Endodermal cell (in vitro differentiated cells): ENCODE measurements at regions not wholly inside any gene's neighbourhood (a gene's known extent, or its start where the extent isn't known, plus 50 kb on each side); places are given as distances from the start of the nearest gene placed in this dataset.

ENCODE experiments used
- DNase-seq: peaks from one replicate; pipeline ENCODE4 v3.0.0-alpha.2; 2017
- H3K27ac ChIP-seq: 2 replicates; pipeline ENCODE4 v1.5.1; 2013; ENCODE audit warnings: mild to moderate bottlenecking, low read depth, low read length, moderate library complexity
- H3K27me3 ChIP-seq: 2 replicates; pipeline ENCODE4 v1.6.1; 2013; ENCODE audit warnings: mild to moderate bottlenecking, low read length, moderate library complexity; ENCODE audit not compliant: insufficient read depth, control insufficient read depth, poor library complexity, severe bottlenecking
- H3K36me3 ChIP-seq: 2 replicates; pipeline ENCODE4 v1.7.0; 2013; ENCODE audit warnings: mild to moderate bottlenecking, low read length, moderate library complexity; ENCODE audit not compliant: control insufficient read depth, insufficient read depth
- H3K4me1 ChIP-seq: one replicate; pipeline ENCODE4 v1.7.0; 2013; ENCODE audit warnings: low read length; ENCODE audit not compliant: control insufficient read depth, insufficient read depth
- H3K4me3 ChIP-seq: 2 replicates; pipeline ENCODE4 v1.5.1; 2013; ENCODE audit warnings: mild to moderate bottlenecking, low read length, moderate library complexity
- H3K9ac ChIP-seq: 2 replicates; pipeline ENCODE4 v1.6.1; 2013; ENCODE audit warnings: mild to moderate bottlenecking, low read length, moderate library complexity; ENCODE audit not compliant: poor library complexity, severe bottlenecking; ENCODE audit errors: extremely low read depth
- H3K9me3 ChIP-seq: 2 replicates; pipeline ENCODE4 v1.6.1; 2013; ENCODE audit warnings: mild to moderate bottlenecking, low read length, moderate library complexity; ENCODE audit not compliant: control insufficient read depth
- H3K27ac Mint-ChIP-seq: 2 replicates; pipeline ENCODE4 v1.8.0; 2020; ENCODE audit warnings: mixed read lengths
- H3K27me3 Mint-ChIP-seq: 2 replicates; pipeline ENCODE4 v1.8.0; 2021; ENCODE audit warnings: mild to moderate bottlenecking, mixed read lengths; ENCODE audit not compliant: insufficient read depth
- H3K36me3 Mint-ChIP-seq: 2 replicates; pipeline ENCODE4 v1.8.0; 2020; ENCODE audit warnings: low read depth, mixed read lengths
- H3K4me1 Mint-ChIP-seq: 2 replicates; pipeline ENCODE4 v1.8.0; 2020; ENCODE audit warnings: mixed read lengths
- H3K4me3 Mint-ChIP-seq: 2 replicates; pipeline ENCODE4 v1.8.0; 2020; ENCODE audit warnings: mild to moderate bottlenecking, moderate library complexity, mixed read lengths
- H3K9me3 Mint-ChIP-seq: 2 replicates; pipeline ENCODE4 v1.8.0; 2020; ENCODE audit warnings: mild to moderate bottlenecking, mixed read lengths
- CTCF ChIP-seq: fragments of 200-600 bp; sonication (generic); conservative IDR thresholded peaks from 2 replicates; pipeline ENCODE4 v1.5.0; 2021; ENCODE audit warnings: antibody characterized with exemption, mild to moderate bottlenecking
- WGBS, 2 experiments: methylation state at CpG; one replicate each; pipeline versions ENCODE4 v1.1.5 to v1.1.7; 2013; ENCODE audit warnings: missing lambda C conversion rate in 2 of 2, mixed read lengths in 1 of 2; ENCODE audit not compliant: insufficient coverage in 1 of 2, insufficient read length in 1 of 2; 5-methylcytosine and 5-hydroxymethylcytosine counted together

- Histone ChIP-seq H3K4me3 (no peak overlapping the region), H3K9ac (no peak overlapping the region), H3K9me3 (peaks cover 62% of the 10 kb centered on the region), H3K36me3 (no peaks in the 10 kb centered on the region), H3K27ac (no peak overlapping the region), H3K27me3 (no peaks in the 10 kb centered on the region), H3K4me1 (no peaks in the 10 kb centered on the region)
- no peak for TF ChIP-seq CTCF
- Mint-ChIP-seq H3K36me3 (no peaks in the 10 kb centered on the region), H3K4me3 (no peak overlapping the region), H3K27me3 (no peaks in the 10 kb centered on the region), H3K27ac (no peak overlapping the region), H3K4me1 (no peaks in the 10 kb centered on the region), H3K9me3 (no peaks in the 10 kb centered on the region)
- WGBS, 2 experiments = 52 to 71% methylated on average over 1 of the region's 1 CpG
- peak; percentile 74 for DNase-seq
These were observed 953.3 kb downstream of the XPNPEP1 start for GRCh38 chr10:108970016-108970415.

- H3K4me3 Mint-ChIP-seq = no peak overlapping the region
- no peak overlapping the region for H3K27ac Mint-ChIP-seq
- H3K27ac ChIP-seq = no peak overlapping the region
- no peaks in the 10 kb centered on the region for H3K27me3 ChIP-seq
- no peak overlapping the region for H3K4me3 ChIP-seq
- peaks cover 53% of the 10 kb centered on the region for H3K9me3 ChIP-seq
- no peaks in the 10 kb centered on the region for H3K4me1 Mint-ChIP-seq
- TF ChIP-seq CTCF = no peak
- no peaks in the 10 kb centered on the region for H3K36me3 Mint-ChIP-seq
- no peaks in the 10 kb centered on the region for H3K27me3 Mint-ChIP-seq
- no peaks in the 10 kb centered on the region for H3K9me3 Mint-ChIP-seq
- H3K4me1 ChIP-seq = no peaks in the 10 kb centered on the region
- no peak overlapping the region for H3K9ac ChIP-seq
- H3K36me3 ChIP-seq = no peaks in the 10 kb centered on the region
- 91 to 94% methylated on average over 1 of the region's 1 CpG for WGBS, 2 experiments
- DNase-seq = no peak
These were observed 956.9 kb downstream of the XPNPEP1 start for GRCh38 chr10:108966411-108966810.

- no peak for TF ChIP-seq CTCF
- H3K27me3 ChIP-seq = no peaks in the 10 kb centered on the region
- no peaks in the 10 kb centered on the region for H3K9me3 Mint-ChIP-seq
- no peaks in the 10 kb centered on the region for H3K27me3 Mint-ChIP-seq
- no peaks in the 10 kb centered on the region for H3K36me3 ChIP-seq
- no peak overlapping the region for H3K4me3 Mint-ChIP-seq
- H3K4me1 Mint-ChIP-seq = no peaks in the 10 kb centered on the region
- no peak for DNase-seq
- no peak overlapping the region for H3K4me3 ChIP-seq
- no peak overlapping the region for H3K27ac ChIP-seq
- no peaks in the 10 kb centered on the region for H3K36me3 Mint-ChIP-seq
- H3K9ac ChIP-seq = no peak overlapping the region
- H3K4me1 ChIP-seq = no peaks in the 10 kb centered on the region
- no peak overlapping the region for H3K27ac Mint-ChIP-seq
- H3K9me3 ChIP-seq = peaks cover 53% of the 10 kb centered on the region
These were observed 957.3 kb downstream of the XPNPEP1 start for GRCh38 chr10:108966005-108966404.
